GM20000 (cell line): ENCODE measurements at regions not wholly inside any gene's neighbourhood (a gene's known extent, or its start where the extent isn't known, plus 50 kb on each side); places are given as distances from the start of the nearest gene placed in this dataset.

ENCODE experiments used
- DNase-seq: peaks from one replicate; pipeline ENCODE4 v3.0.0; 2012; ENCODE audit warnings: low spot score
- CTCF ChIP-seq: IDR thresholded peaks from 2 replicates; pipeline ENCODE4 v1.5.1; 2012; ENCODE audit warnings: mild to moderate bottlenecking, control low read depth; ENCODE audit errors: extremely low read depth, missing control alignments

- TF ChIP-seq CTCF, result no peak
- no peak for DNase-seq
These were observed 497.2 kb upstream of the DEPDC1 start for GRCh38 chr1:68994096-68994495.

- no peak for DNase-seq
- TF ChIP-seq CTCF, result no peak
These were observed 519.6 kb upstream of the DEPDC1 start for GRCh38 chr1:69016468-69016867.

GRCh38 chr1:69029649-69030048 lies 532.8 kb upstream of the DEPDC1 start:
- no peak for DNase-seq
- TF ChIP-seq CTCF, result no peak

GRCh38 chr1:69038379-69038778 lies 529.3 kb upstream of the LRRC7 start:
- no peak for DNase-seq
- TF ChIP-seq CTCF, result no peak

GRCh38 chr1:69045572-69045971 lies 522.1 kb upstream of the LRRC7 start:
- no peak for DNase-seq
- no peak for TF ChIP-seq CTCF

- no peak for TF ChIP-seq CTCF
- no peak for DNase-seq
These were observed 512.5 kb upstream of the LRRC7 start for GRCh38 chr1:69055194-69055593.

- no peak for TF ChIP-seq CTCF
- DNase-seq, result no peak
These were observed 509.3 kb upstream of the LRRC7 start for GRCh38 chr1:69058454-69058853.
